GM21390 (cell line): ENCODE measurements at regions not wholly inside any gene's neighbourhood (a gene's known extent, or its start where the extent isn't known, plus 50 kb on each side); places are given as distances from the start of the nearest gene placed in this dataset.
"Not testable (repeated sequence)": the region's sequence is repeated elsewhere in the genome, so short reads cannot be mapped to it uniquely, and the experiment has no call there.

Experiments
- ATAC-seq: cut with Tn5 transposase; IDR thresholded peaks from one replicate; pipeline ENCODE4 v1.9.1; 2021; ENCODE audit not compliant: unreplicated experiment

DNA sequence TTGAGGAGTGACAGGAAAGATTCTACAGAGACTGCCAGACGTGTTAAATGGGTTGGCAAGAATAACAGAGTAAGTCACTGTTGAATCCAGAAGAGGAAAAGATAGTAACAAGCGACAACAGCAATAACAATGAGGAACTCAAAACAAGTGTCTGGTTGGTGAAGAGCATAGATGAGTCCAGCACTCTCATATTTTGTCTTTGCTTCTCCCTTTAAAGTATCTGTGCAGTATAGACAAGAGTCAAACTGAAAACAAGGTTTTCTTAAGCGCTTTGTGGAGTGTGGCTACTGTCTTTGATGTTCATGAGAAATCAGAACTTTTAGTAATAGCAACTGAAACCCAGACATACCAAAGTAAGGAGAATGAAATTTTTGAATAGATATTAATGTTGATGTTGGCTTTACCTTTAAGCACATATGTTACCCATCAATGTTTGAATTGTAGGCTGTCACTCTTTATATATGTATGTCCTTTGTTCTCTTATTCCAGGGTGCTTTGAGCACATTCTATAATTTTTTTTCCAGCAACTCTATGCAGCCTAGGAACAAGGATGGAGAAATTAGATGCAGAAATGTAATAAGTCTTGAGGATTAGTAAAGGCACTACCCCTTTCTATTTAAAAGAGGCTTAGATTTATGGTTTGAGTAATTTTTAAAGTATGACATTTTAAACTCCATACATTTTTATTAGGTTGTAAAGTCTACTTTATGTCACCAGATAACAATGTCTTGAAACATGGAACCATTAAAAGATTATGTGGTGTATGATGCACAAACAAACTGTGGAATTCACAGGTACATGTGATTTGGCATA is 185.5 kb downstream of the NFKBIZ start:
- ATAC-seq: no peak

DNA sequence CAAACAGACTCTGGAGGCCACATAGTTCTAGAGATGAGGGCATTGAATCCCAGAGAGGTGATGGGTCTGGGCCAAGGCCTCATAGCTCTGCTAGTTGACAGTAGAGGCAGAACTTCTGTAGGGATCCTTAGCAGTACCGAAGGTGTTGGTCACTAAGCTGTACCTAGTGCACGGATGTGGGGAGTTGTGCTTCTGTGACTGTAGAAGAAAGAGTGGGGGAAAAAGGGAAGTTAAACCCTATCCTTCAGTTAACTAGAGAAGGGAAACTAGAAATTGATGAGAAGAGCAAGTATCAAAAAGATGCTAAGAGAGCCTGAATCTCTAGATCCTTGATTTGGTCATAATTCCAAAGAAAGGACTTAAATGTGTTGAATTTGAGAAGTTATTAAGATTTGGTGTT is 186.7 kb downstream of the NFKBIZ start:
- peak; percentile 56 for ATAC-seq

DNA sequence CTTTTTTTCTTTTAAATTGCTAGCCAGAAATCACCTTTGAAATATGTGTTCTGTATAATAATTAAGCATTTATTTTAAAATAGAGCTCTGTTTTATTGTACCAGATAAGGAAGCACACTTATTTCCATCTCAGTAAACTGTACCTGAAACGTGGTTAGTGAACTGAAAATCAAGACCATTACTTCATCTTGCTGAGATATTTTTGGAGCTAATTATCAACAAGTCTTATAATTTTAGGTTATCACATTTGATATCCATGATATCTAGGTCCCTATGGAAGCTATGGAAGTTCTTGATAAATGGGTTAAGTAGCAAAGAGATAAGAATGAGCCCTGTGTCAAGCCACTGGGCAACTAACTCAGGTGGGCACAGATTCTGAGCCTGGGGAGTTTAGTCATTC is 187.2 kb downstream of the NFKBIZ start:
- ATAC-seq: no peak

DNA sequence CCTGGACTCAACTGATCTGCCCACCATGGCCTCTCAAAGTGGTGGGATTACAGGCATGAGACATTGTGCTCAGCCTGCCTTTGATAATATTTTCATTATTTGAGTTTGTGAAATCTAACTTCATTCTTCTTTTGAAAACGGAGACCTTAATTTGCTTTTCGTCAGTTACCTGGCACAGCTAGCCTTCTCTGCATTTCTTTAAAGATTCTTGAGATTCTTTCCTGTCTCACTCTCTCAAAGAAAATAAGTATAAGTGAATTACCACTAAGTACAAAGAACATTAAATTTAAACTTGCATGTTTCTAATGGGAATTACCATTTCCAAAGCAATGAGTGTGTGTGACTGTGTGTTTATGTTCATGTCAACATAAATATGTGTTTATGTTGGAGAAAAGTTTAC is 187.9 kb downstream of the NFKBIZ start:
- no peak for ATAC-seq

DNA sequence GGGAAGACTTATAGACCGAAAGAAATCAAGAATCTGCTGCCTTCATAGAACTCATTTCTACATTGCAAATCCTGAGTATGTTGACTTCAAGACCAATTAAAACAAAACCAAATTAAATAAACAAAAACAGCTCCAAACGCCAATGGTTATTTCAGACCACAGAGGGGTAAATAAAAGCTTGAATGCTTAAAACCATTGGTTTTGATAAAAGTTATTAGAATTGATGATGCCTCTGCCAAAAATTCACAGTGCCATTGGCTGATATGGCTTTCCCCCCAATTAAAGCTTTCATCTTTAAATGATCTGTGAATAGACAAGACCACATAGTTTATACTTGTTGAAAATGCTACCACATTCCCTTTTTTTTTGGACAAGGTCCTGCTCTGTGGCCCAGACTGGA is 188.5 kb downstream of the NFKBIZ start:
- no peak for ATAC-seq

DNA sequence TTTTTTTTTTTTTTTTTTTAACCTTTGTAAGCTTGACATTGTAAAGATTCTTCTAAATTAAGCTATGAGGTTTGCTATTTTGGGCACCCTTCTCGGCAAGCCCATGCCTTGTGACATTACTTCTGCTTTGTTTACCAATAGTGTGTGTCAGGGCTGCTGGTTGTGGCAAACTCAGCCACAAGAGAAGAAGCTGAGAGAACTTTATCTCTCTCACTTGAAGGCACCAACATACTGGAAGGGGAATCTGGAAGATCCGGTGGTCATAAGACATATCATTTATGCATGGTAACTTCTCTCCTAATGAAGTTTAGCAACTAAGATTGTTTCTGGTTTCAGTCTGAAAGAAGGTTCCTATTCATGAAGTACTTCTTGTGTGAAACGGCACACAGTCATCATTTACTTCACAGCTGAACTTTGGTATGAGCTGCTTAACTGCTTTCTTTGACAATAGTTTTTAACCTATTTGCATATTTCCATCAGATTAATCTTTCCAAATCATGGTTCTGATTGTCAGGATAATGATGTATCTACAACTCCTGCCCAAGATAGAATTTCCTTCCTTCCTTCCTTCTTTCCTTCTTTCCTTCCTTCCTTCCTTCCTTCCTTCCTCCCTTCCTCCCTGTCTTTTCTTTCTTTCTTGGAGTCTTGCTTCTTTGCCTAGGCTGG is 189.3 kb downstream of the NFKBIZ start:
- peak; percentile 79 for ATAC-seq

DNA sequence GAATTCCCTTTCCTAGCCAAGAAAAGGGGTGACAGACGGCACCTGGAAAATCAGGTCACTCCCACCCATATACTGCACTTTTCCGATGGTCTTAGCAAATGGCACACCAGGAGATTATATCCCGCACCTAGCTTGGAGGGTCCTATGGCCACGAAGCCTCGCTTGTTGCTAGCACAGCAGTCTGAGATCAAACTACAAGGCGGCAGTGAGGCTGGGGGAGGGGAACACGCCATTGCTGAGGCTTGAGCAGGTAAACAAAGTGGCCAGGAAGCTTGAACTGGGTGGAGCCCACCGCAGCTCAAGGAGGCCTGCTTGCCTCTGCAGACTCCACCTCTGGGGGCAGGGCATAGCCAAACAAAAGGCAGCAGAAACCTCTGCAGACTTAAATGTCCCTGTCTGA is 190.8 kb downstream of the NFKBIZ start:
- ATAC-seq: not testable (repeated sequence)

DNA sequence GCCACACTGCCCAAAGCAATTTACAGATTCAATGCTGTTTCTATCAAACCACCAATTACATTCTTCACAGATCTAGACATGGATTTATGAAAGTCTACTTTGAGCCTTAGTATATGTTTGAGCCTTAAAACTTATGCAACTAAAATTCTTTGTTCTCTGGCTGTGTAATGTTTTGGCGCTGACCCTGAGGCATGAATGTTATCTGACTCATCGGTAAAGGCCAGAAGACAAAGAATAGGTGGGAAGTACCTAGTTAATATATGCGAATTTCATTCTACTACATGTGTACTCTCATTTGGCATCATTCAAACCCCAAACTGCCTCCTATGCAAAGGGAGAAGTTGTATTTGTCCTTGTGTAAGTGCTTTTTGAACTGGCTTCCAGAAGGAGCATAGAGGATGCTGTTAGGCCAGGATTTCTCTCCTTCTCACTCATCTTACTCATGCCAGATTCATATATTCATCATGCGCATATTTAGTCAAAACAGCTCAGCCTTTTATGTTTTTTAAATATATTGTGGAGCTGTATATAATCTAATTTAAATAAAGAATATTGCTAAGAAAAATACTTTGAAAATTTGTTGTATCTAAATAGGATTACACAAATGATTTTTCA is 204.2 kb downstream of the NFKBIZ start:
- no peak for ATAC-seq

DNA sequence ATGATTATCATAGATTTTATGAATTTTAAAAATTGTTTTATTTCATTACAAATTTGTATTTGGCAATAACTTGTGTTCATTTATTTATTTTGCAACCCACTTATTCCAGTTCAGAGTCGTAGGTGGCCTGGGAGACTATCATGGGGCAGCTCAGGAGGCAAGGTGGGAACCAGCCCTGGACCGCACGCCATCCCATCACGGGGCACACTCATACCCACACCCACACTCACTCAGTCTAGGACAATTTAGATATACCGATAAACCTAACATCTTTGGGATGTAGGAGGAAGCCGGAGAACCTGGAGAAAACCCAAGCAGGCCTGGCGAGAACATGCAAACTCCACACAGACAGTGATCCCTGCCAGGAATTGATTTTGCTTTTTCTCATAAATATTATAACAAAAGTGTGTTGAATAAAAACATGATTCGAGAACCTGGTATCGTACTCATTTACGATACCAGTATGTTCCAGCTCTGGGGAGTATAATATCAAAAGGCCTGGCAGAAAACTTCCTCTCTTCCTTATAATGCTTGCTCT is 205.3 kb downstream of the NFKBIZ start:
- no peak for ATAC-seq

DNA sequence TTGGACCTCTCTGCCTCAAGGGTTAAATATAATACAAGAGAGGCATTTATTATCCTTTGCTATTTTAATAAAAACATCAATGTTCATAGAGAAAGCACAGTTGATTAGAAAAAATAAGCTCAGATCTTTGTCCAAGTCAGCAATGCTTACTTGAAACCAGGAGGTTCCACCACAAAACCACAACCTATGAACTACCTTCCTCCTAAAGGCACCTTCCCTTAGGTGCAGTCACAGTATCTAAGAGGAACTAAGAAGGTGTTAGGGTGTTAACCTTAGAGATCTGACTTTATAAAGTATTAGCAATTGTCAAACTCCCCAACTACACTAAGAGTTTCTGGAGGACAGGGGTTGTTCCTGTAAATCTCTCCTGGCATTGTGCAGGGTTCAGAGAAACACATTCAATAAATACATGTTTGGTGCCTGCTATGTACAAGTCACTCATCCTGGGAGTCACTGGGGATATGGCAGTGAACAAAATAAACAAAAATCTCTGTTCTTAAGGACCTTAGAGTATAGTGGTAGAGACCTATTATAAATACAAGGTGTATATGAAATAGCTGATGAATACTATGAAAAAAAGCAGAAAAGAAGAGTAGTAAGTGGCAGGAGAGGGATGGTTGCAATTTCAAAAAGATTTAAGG is 208.6 kb downstream of the NFKBIZ start:
- peak; percentile 87 for ATAC-seq

DNA sequence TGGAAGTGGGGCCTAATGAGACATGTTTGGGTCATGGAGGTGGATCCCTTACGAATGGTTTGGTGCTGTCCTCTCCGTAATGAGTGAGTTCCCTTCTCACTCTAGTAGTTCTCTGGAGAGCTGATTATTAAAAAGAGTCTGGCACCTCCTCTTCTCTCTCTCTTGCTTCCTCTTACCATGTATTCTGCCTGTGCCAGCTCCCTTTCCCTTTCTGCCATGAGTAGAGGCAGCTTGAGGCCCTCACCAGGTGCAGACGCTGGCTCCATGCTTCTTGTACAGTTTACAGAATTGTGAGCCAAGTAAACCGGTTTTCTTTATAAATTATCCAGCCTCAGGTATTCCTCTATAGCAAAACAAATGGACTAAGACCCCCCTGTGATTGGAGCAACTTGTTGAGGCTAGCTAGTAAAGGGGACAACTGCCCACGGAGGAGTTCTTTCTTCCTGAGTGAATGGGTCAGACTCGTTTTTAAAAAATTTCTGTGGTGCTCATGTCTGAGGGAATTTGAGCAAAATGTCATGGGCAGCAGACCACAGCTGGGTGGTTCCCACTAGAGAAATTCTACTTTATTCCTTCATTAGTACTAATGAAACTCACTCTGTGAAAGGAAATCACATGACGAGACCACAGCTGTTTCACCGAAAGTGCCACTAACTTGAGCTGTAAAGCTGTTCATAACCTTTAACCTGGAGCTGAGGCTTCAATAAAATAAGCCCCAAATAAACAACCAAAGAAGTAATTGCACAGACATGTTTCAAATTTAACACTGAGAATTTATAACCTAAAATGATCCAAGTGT is 210.0 kb downstream of the NFKBIZ start:
- ATAC-seq: peak; percentile 75

DNA sequence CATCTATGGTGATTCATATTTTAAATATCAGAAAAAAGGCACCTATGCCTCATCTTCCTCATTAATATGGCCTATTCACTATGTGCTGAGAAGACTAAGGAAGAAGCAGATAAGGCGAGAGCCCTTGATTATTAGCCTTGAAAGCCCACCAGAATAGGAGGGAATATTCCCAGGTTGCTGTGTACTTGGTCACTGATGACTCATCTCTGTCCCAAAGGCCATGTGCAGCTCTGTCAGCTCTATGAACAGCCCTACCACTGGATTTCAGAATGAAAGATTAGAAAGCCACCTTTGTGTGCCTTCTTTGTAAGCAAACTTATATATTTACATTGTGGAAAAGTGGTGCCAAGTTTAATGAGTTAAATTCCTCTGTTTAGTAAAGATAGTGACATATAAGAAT is 211.5 kb downstream of the NFKBIZ start:
- no peak for ATAC-seq

DNA sequence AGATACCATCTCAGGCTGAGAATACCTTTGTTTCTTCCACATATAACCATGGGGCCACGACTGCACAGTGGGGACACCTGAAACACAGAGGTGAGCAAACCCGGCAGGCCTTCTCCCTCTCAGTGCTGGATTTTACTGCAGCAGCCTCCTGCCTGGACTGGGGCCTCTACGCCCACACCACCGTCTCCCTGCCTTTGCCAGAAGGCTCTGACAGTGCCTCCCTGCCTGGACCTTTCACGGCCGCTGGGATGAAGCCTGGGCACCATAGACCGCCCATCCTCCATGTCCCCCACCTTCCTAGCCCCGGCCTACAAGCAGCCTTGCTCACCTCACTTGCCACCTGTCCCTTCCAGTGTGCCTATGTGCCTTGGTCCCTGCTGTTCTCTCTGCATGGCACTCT is 214.3 kb downstream of the NFKBIZ start:
- ATAC-seq: no peak

DNA sequence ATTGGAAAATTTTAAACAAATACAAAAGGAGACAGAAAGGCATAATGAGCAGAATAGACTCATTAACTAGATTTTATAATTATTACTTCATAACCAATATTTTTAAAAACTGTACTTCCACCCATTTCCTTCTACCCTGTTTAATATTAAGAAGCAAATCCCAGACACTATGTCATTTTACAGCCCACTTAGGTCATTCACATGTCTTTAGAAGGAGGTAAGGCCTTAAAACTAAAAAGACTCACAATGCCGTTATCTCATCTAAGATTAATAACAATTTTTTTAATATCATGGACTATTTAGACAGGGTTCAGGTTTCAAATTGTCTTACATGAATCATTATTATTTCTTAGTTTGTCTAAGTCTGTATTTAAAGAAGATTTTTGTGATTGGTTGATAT is 217.2 kb downstream of the NFKBIZ start:
- ATAC-seq: no peak

DNA sequence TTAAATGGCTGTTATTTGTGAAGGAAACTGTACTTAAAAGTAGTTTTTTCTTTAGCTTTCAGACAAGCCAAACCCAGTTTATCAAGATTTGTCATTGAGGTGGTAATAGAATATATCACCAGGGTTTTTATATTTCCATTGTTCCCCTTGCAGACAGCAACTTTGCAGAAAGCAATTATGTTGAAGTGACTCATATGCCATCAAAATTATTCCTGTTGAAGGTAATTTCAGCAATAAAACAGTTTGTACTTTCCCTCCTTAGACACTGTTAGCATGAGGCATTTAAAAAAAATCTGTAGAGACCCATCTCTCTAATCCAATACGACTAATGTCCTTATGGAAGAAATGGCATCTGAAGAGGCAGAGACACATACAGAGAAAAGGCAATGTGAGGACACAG is 219.0 kb downstream of the NFKBIZ start:
- ATAC-seq: no peak

DNA sequence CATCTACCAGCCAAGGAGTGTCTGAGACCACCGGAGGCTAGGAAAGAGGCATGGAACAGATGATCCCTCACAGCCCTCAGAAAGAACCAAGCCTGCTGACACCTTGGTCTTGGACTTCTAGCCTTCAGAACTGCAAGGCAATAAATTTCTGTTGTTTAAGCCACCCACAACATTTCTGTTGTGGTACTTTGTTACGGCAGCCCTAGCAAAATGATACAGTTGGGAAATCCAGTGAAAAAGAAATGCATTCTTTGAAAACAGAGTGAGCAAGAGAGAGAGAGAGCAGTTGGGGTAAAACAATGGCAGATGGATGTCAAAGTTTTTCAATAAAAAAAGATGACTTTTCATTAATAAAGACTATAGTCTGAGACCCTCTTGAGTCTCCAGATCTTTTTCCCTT is 219.4 kb downstream of the NFKBIZ start:
- no peak for ATAC-seq

DNA sequence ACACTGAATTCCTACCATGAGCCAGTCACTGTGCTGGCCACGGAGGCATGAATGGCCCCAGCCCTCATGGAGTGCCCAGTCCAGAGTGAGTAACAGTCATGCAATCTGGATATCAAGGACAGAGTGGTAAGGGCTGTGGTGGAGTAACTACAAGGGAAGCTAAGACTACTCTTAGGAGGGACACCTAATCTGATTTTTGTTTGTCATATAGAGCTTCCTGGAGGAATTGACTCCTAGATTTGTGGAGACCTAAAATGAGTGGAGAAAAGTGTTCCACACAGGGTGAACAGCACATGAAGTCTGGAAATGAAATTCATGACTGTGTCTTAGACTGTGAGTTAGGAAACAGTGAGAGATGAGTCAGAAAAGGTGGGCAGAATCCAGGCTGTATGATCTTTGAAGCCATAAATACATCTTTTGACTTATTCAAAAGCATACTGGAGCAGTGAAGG is 219.9 kb downstream of the NFKBIZ start:
- no peak for ATAC-seq

DNA sequence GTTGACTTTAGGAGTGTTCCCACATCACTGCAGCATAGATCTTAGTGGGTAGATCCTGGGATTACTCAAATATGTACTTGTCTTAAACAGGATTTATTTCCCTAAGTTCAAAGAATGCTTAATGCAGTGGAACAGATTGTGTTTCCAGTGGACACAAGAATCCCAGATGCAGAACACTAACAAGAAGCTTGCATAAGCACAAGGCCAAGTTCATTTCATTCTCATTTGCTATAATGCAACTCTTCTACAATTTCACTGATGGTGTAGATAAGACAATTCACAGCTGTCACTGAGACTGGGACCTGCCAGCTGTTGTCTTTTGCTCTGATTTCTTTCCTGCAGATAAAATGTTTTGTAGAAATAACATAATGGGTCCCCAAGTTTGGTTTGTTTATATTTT is 225.6 kb downstream of the NFKBIZ start:
- no peak for ATAC-seq

DNA sequence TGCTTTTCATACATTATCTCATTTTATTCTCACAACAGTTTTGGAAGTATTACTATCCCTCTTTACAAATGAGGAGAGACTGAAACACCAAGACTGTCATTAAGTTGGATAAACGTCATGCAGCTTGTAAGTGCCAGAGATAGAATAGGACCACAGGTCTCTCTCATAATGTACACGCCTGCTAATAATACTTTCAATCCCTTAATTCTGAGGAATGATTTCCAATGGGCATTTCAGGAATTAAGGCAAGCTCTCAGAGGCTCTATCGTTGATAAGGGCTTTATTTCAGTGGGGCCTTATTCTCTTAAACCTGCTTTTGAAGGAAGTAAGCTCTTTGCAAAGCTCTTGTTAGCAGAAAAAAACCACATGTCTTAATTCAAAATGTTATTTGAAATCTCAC is 229.1 kb downstream of the NFKBIZ start:
- ATAC-seq: no peak
